ENCODE measurements at regions not wholly inside any gene's neighbourhood (a gene's known extent, or its start where the extent isn't known, plus 50 kb on each side); places are given as distances from the start of the nearest gene placed in this dataset.

- Histone ChIP-seq H3K4me3 (replicated peaks in 1 of 3; ENCODE audit: insufficient read depth in 1 of 3, low read depth in 1 of 3, low read length in 3 of 3) (no peak overlapping the region), H3K9me1 (replicated peaks; ENCODE audit: control insufficient read depth, extremely low read depth, insufficient read depth, low read length) (no peaks in the 10 kb centered on the region), H3K9me3 (replicated peaks; ENCODE audit: control insufficient read depth, insufficient read depth, low read length) (no peaks in the 10 kb centered on the region), H2AFZ (ENCODE audit: low read depth, low read length) (no peak overlapping the region), H3K9ac (replicated peaks; ENCODE audit: extremely low read depth, insufficient read depth, low read length) (no peak overlapping the region), H3K4me2 (ENCODE audit: insufficient read depth, low read length) (no peak overlapping the region), H4K20me1 (replicated peaks; ENCODE audit: control insufficient read depth, extremely low read depth, insufficient read depth, low read length) (no peaks in the 10 kb centered on the region), H3K27ac (ENCODE audit: insufficient read depth, low read depth, low read length) (no peak overlapping the region), H3K27me3 (ENCODE audit: control insufficient read depth in 2 of 2, insufficient read depth in 2 of 2, low read length in 2 of 2) (no peaks in the 10 kb centered on the region), H3K36me3 (ENCODE audit: control insufficient read depth in 2 of 2, extremely low read depth in 1 of 2, insufficient read depth in 2 of 2, low read length in 2 of 2) (no peaks in the 10 kb centered on the region), H3K79me2 (ENCODE audit: control insufficient read depth, insufficient read depth, low read length) (no peaks in the 10 kb centered on the region), H3K4me1 (ENCODE audit: control insufficient read depth, extremely low read depth, insufficient read depth, low read length) (no peaks in the 10 kb centered on the region)
- no peak for DNase-seq (ENCODE audit: low read depth, low spot score)
- dilution Hi-C loops (cut with MboI; ENCODE audit: extremely low pct_ligation_motif_present, low sequenced_read_pairs) (no loop called here), intact Hi-C loops (cut with micrococcal nuclease) (no loop called here)
- BruUV-seq (replicated peaks): no TSS peak
- POLR2A ChIA-PET: no interaction called here
- TF ChIP-seq JUN (IDR thresholded peaks at IDR 0.05; ENCODE audit: borderline replicate concordance, insufficient read depth, insufficient read length, low read depth) (no peak), MAX (IDR thresholded peaks at IDR 0.05; ENCODE audit: insufficient read depth, insufficient read length) (no peak), POLR2A (IDR thresholded peaks at IDR 0.05; ENCODE audit: low read depth, low read length) (no peak), MYC (IDR thresholded peaks at IDR 0.05; ENCODE audit: low read depth, low read length) (no peak), GATA2 (IDR thresholded peaks at IDR 0.05; ENCODE audit: insufficient read depth, insufficient read length, low read depth, low read length) (no peak), FOS (IDR thresholded peaks at IDR 0.05; ENCODE audit: borderline replicate concordance, insufficient read depth, low read length) (no peak), POLR2AphosphoS5 (IDR thresholded peaks at IDR 0.05; ENCODE audit: insufficient read depth, low read depth, low read length) (no peak), CTCF (IDR thresholded peaks at IDR 0.05; ENCODE audit: extremely low read depth in 1 of 2, insufficient read depth in 1 of 2, low read depth in 1 of 2, low read length in 2 of 2) (no peak), EZH2 (IDR thresholded peaks at IDR 0.05; ENCODE audit: borderline replicate concordance, low read depth, low read length, severe bottlenecking) (no peak)
- no peak for FAIRE-seq
- CTCF ChIA-PET: no interaction called here
Measured at GRCh38 chr11:92162776-92163175, 61.8 kb upstream of the FAT3 start.

All from endothelial cell of umbilical vein (primary cell).